ENCODE measurements at regions not wholly inside any gene's neighbourhood (a gene's known extent, or its start where the extent isn't known, plus 50 kb on each side); places are given as distances from the start of the nearest gene placed in this dataset.

DNA sequence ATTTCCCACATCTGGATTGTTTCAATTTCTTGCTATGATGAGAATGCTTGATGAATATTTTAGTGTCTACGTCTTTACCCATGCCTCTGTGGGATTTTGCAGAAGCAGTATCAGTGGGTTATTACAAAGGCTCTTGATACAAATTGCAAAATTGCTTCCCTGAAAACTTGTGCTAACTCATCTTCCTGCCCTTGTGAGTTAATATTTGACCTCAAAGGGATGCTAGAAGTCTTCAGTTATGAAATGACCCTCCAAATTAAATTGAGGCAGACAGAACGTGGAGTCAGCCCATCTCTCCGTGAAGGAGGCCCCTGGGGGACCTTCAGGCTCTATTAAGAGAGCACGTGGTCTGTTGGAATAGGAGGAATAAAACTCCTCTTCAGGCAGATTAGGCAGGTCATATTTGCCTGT lies 239.2 kb upstream of the HS6ST1 start:
- DNase-seq: no peak

DNA sequence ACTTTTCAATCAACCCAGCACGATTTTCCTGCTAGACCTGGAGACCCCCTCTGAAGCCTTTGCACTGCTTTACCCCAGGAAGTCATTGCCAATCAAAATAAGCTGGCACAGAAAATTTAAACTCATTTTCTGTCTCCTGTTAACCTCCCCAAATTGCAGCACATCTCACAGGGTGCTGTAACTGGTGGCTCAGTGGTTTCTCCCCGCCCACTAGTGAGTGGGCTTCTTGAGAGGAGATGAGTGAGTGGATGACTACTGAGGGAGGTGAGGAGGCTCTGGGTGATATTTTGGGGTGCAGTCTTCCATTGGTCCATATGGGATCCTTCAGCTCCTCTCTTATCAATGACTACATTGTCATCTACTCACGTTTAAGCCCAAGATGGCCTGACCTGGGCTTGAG lies 239.8 kb upstream of the HS6ST1 start:
- no peak for DNase-seq

DNA sequence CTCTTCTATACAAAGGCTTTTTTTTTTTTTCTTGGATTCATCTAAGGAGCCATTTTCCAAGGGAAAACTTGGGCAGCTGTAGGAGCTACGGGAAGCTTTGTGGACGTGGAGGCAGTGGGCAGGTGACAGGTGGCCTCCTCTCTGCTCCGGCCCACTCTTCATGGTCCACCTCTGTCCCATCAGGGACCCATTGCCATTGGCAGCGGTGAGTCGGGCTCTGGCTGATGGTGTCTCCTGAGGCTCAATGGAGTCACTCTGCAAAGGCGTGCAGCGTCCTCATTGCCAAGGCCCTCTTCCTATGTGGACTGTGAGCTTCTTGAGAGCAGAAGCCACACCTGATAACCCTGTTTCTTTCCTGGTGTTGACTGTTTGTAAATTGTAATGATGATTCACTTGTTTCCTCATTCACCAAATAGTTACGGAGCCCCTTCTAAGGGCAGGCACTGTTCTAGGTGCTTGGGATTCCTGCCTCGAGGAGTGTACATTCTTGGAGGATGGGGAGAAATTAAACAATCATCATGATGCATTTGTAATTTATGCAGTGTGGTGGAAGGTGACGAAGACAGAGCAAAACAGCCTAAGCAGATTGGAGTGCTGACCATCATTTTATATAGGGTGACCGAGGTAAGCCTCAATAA lies 240.3 kb upstream of the HS6ST1 start:
- no peak for DNase-seq

DNA sequence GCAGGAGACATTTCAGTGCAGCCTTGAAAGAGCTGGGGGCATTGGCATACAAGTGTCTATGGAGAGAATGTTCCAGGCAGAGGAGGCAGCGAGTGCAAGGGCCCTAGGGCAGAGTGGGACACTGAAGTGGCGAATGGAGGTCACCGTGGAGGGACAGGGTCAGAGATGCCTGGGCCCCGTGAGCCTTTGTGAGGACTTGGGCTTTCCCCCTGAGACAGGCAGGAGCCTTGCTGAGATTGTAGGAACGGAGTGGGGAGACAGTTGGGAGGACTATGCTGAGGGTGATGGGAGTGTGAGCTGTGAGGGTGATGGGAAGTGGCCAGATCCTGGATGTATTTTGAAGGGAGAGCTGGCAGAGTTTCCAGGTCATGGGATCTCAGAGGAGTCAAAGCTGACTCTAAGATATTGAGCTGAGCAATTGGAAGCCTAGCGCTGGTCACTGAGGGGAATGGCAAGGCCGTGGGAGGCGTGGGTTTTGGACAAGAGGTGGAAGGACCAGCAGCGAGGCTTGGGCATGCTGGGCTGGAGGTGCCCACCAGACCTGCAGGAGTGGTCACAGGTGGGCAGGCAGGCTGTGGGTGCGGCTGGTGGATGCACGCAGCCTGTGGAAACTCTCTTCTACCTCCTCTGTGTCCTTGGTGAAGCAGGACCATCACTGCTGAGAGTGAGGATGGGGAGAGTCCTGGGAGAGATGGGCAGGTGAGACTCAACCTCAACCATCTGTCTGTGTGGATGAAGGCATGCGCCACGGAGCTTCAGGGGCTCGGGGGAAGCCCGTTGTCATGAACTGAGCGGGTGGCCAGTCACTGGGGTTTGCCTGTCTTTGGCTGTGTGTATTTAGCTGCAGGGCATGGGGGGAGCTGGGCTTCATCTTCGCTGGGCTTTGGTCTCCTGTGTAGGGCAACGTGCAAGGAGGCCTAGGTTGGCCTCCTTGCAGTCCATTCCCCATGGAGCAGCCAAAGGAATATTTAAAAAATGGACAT lies 241.2 kb upstream of the HS6ST1 start:
- no peak for DNase-seq

DNA sequence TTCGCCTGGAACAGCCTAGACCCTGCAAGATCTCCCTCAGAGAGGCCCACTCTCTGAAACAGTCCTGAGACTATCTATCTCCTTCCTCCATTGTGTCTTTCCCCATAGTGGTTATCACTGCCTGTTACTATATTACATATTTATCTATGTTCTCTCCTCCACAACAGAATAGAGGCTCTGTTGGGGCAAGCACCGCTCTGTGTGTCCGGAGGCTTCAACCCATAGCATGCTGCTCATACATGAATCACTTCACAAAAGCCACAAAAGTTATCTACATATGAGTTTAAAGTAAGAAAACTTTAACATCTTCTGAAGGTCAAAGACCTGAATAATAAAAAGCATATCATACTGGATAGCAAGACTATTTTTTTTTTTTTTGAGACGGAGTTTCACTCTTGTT lies 242.1 kb upstream of the HS6ST1 start:
- DNase-seq: no peak

DNA sequence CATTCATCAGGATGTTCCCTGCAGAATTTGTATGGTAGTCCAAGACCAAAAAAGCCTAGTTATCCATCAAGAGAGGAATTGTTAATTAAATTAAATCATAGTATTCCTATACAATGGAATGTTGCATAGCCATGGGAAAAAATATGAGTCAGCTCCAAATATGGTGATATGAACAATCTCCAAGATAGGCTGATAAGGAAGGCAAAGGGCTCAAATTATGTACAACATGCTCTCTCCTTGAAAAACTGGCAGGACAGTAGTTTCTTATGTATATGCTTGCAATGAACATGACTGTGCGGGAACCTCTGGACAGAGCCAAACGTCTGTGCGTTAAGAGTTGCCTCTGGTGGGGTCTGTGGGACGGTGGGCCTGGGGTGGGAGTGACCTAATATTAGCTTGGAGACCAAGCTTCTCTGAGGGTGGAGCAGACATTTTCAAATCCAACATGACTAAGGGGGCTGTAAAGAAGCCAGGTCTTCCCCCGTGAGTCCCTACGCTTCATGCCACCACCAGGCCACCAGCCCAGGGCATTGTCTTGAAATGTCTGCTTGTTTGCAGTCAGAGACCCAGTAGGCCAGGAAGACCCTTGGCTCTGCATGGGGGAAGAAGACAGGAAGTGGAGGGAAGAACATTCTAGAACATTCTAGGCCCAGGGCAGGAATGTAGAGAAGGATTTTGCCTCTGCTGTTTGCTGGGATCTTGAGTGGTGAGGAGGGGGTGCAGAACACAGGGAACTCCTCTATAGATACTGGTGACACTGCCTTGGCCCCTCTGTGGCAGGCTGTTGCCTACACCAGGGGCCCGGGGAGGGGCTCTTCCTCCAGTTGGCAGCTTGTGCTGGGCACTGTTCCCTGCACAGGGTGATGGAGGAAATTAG lies 244.0 kb upstream of the HS6ST1 start:
- DNase-seq: no peak

DNA sequence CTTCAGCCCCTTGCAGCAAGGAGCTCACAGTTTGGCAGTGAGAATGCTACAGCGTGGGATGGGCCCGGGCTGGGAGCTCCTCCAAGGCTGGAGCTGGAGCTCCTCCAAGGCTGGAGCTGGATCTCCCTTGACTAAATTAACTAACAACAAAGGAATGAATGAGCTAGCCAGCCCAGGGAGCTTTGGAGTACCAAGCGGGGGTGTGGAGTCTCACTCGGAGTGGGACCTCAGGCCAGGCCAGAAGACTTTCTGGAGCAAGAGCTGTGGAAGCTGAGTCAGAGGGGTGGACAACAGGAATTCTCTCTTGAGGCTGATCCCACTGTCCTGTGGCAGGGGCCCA lies 244.7 kb upstream of the HS6ST1 start:
- DNase-seq: no peak

DNA sequence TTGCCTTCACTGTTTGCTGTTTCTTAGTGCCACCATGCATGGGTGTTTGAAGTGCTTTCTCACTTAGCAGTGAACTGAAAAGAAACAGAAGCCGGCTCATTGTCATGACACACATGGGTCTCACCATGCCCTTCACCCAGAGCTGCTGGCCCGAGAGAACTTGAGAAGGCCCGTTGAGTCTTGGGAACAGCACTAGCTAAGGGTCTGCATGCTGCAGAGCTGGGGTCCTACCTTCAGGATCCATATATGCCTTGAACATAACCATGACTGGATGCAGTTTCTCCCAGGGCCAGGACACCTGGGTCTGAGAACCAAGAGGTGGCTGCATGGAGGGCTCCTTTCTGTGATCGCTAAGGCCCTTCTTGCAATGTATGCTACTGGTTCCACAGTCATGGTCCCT lies 245.5 kb upstream of the HS6ST1 start:
- DNase-seq: no peak

DNA sequence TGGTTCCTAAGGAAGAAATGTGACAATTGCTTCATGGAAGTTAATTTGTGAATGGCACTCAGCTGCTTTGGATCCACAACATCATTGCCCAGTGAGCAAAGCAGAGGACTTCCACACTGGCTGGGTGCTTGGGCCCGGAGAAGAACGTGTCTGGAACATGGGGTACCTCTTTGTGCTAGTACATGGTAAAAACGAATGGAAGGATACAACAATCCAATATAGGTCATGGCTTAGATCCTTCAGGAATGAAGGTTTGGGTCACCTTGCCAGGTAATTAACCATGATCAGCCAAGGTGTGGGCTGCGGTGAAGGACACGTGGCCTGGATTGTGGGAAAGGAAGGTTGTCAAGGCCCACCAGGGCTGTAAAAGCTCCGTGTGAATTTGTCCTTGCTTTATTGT lies 245.9 kb upstream of the HS6ST1 start:
- DNase-seq: no peak

DNA sequence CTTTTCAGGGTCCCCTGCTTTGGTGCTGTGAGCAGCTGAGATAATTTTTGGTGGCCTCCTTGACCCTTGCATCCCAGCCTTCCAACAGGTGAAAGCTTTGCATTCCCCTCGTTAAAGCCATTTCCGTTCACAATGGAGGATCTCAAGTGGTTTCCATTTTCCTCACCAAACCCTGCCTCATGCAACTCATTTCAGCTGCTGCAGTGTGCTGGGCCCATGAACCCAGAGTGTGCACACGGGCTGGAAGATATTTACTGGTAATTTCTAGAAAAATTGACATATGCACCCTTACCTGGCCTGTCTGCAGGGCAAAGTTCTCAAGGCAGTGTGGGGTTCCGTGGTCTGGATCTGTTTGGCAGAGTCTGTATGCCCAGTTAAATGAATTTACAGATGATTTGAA lies 246.8 kb upstream of the HS6ST1 start:
- DNase-seq: no peak

DNA sequence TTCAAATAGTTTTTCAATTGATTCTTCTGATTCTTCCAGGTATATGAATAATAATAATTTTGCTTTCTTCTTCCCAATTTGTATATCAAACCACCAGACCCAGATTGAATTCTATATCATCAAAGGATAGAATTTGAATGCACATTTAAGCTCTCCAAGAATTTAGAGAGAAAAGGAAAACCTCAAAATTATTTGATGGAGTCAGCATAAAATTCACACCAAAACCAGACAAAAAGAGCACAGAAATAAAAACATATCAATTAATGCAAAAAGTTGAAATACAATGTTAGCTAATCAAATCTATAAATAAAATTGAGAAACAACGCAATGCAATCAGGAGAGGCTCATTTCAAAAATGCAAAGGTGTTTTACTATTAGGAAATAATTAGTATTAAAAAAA lies 248.0 kb upstream of the HS6ST1 start:
- DNase-seq: no peak

DNA sequence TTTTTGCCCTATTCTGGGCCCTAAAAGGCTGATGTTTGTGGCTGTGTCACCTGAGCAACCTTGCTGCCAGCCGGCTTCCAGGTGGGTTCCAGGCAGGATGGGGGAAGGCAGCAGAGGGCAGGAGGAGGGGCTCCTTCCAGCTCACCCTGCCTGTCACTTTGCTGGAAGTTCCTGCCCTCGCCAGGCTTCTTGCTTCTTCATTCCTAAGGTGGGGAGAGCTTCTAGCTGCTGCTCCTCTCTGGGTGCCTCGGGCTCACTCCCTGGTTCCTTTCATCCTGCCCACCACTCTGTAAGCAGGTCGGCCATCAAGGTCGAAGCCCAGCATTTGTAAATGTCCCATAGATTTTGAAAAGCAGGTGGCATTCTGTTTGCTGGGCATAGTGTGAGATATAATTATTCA lies 249.4 kb upstream of the HS6ST1 start:
- no peak for DNase-seq

DNA sequence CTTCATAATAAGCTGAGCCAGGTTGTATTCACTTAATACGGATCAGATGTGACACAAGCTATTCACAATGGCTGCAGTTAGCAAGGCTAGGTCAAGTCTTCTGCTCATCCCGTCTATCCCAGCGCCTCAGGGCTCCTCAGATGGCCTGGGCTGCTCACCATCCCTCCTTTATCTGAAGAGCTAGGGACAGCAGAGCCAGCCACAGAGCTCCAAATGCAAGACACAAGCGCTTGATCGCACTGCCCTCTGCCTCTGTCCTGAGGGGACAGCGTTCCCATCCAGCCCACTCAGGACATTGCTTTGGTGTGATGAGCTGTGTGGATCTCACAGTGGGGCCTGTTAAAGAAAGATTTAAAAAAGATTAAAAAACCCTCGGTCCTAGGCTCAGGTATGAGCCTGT lies 254.4 kb upstream of the HS6ST1 start:
- no peak for DNase-seq

DNA sequence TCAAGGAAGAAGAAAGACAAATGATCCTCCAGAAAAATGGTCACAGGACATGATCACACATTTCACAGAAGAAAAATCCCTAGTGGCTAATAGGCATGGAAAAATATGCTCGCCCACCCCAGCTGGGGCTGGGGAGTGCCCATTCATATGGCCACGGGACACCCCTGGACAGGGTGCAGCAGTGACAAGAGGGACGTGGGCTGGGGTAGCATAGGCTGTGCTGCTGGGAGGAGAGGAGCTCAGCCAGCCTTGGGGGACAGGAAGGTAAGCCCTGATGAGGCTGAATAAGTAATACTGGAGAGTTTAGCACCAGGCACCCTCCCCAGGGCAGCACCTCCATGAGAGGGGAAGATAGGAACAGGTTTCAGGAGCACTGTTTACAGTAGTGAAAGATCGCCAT lies 254.9 kb upstream of the HS6ST1 start:
- DNase-seq: no peak

DNA sequence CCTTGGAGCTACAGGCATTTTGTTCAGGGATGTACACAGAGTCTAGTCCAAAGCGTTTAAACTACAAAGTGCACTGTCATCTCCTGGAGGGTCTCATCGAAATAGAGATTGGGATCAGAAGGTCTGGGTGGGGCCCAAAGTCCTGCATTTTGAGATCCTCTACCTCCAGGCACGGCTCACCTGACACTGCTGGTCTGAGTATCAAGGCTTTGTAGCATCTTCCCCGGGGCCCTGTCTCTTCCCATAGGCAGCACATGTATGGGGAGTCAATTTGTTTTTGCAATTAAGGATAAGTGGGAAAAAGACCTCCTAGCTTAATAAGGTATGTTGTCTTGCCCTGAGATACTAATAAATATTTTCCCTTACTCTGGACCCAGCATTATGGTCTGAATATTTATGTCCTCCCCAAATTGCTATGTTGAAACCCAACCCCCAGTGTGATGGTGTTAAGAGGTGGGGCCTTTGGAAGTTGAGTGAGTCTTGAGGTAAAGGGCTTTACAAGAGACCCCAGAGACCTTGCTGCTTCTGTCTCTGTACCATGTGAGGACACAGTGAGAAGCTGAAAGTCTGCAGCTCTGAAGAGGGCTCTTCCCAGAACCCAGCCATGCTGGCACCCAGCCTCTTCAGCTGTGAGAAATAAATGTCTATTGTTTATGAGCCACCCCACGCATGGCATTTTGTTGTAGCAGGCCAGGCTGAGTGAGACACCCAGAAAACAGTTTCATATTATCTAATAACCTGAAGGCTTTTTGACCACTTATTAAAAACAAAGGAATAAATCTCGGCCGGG lies 258.7 kb upstream of the HS6ST1 start:
- DNase-seq: no peak

DNA sequence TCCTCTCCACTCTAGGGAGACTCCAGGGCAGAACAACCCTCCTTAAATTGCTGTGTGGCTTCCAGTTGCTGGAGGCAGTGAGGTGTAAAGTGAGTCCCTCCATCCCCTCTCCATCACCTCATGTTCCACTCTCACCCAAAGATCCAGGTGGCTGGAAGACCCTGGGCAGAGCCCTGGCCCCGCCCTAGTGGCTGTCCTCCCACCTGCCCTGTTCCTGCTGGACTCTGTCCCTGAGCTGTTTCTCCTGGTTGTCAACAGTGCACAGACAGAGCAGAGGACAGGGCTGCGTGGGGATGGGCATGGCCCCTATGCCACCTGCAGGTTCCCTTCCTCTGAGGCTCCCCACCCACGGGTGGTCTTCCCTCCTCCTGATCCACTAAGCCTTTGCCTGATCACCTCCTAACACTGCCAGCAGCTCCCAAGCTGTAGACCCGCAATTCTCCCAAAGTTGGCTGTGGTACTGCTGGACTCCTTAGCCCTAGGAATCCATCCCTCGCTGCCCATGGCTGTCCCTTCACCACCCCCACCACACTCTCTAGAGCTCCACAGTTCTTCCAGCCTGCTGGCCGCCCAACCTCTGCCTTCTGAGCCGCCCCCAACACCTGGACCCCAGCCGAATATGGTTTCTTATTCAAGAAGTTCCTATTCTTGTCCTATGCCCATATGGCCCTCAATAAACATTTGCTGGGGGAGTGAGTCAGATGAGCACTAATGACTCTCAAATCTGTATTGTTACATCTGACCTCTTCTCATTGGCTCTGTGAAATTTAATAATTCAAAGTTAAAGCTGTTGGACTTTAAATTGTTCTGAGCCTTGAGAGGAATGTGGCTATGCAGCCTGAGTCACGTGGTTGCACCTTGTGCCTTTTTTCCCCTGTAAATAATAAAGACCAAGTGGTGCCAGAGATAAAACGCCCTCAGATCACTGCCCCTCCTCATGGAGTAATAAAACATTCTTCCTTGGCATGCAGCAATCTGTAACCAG lies 260.0 kb upstream of the HS6ST1 start:
- no peak for DNase-seq

DNA sequence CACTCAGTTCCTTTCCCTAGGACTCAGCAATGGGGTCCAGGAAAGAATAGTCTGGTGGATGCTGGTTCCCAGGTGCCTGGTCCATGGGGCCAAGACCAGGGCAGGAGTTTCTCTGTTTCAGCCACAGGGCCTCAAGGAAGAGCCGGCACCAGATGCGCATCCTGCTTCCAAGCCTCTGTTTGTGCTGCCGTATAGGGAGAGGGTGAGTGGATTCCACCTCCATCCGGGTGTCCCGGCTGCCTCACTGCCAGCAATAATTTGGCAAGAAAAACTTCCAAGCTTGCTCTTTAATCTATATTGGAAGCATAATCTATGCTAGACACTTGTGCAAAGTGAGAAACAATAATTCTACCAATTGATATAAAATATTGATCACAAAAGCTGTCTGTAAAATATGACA lies 261.2 kb upstream of the HS6ST1 start:
- DNase-seq: no peak

DNA sequence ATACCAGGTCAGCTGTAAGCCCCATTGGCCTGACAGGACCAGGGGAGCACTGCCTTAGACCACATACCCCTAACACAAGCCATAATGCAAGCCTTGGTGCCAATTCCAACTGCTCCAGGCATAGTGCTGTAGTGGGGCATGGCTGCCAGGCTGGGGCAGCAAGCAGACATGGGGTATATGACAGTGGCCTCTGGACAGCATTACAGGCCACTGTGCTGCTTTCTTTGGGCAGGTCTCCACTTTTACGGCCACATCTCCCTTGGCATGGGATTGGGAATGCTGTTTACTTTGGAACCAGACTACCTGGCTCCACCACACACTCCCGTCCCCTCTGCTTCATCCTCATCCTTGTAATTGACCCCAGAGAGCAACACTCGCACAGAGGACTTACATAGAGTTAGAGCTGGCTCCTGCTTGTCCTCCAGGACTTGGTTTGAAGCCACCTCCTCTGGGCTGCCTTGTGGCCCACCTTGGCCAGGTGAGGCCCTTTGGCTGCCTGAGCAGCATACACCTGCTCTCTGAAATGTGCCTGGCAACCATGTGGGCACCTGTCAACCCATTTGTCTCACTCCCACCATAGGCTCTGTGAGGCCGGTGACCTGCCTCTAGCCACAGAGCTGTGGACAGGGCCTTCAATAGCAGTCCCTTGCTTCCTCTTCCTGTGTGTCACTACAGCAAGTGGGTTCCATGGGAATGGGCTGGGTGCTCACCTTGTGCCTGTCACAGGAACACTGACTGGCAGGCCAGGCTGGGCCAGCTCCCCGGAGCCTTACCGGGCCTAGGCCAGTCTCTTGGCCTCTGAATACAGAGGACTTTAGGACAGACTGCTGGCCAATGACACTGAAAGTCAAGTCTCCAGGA lies 262.6 kb upstream of the HS6ST1 start:
- DNase-seq: no peak

DNA sequence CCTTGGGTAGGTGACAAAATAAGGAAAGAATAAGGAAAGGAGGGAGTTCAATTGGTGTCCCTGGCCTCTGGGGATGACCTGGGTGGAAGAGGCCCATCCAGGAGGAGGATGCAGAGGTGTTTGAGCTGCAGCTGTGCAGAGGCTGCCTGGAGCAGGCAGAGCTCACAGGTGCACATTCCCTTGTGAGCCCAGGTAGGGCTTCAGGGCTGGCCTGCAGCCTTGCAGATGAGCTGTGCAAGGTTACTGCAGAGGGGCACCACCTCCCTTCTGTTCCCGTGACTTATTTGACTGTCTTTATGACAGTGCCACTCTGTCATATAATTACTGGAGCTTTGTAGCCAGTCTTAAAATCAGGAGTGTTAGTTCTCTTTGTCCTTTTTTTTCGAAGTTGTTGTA lies 263.2 kb upstream of the HS6ST1 start:
- DNase-seq: no peak

DNA sequence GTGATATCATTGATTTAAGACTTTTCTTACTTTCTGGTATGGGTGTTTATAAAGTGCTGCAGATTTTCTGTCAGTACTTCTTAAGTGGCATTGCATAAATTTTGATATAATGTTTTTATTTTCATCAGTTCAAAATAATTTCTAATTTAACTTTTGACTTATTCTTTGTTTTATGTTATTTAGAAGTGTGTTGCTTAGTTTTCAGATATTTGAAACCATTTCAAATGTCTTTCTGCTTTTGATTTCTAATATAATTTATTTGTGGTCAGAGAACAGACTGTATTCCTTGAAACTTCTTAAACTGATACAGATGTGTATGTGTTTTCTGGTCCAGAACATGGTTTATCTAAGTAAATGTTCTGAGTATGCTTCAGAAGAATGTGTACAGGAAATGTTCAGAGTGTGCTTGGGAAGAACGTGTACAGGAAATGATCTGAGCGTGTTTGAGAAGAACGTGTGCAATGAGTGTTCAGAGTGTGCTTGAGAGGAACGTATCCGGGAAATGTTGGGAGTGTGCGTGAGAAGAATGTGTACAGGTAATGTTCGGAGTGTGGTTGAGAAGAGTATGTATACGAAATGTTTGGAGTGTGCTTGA lies 265.7 kb upstream of the HS6ST1 start:
- no peak for DNase-seq
